Keratinocyte (primary cell): ENCODE measurements at regions not wholly inside any gene's neighbourhood (a gene's known extent, or its start where the extent isn't known, plus 50 kb on each side); places are given as distances from the start of the nearest gene placed in this dataset.

Source experiments
- DNase-seq: peaks from one replicate; pipeline ENCODE4 v3.0.0-alpha.2; 2011; ENCODE audit warnings: low read depth, missing footprints, low spot score
- FAIRE-seq: peaks from 2 replicates; lab custom pipeline; 2011; peaks lifted over from hg19 to GRCh38; lab: Jason Lieb, UNC
- H2AFZ ChIP-seq: 2 replicates; pipeline ENCODE4 v1.6.0; 2012; ENCODE audit warnings: low read length, control low read depth, inconsistent platforms; ENCODE audit not compliant: control insufficient read depth
- H3K27ac ChIP-seq: 2 replicates; pipeline ENCODE4 v1.5.1; 2011; ENCODE audit warnings: low read length; ENCODE audit not compliant: control insufficient read depth, insufficient read depth
- H3K27me3 ChIP-seq: 3 replicates; pipeline ENCODE4 v1.6.0; 2011; ENCODE audit warnings: low read length; ENCODE audit not compliant: control insufficient read depth, insufficient read depth; ENCODE audit errors: extremely low read depth
- H3K36me3 ChIP-seq, 2 experiments: 2 replicates in 1 of 2; 3 replicates in 1 of 2; pipeline ENCODE4 v1.5.1; 2011; ENCODE audit warnings: low read length in 2 of 2, mild to moderate bottlenecking in 1 of 2; ENCODE audit not compliant: control insufficient read depth in 2 of 2, insufficient read depth in 2 of 2; ENCODE audit errors: extremely low read depth in 1 of 2
- H3K4me1 ChIP-seq: 3 replicates; pipeline ENCODE4 v1.5.1; 2011; ENCODE audit warnings: low read length; ENCODE audit not compliant: control insufficient read depth, insufficient read depth; ENCODE audit errors: extremely low read depth
- H3K4me2 ChIP-seq: 3 replicates; pipeline ENCODE4 v1.6.0; 2011; ENCODE audit warnings: low read depth, low read length; ENCODE audit not compliant: control insufficient read depth, insufficient read depth; ENCODE audit errors: extremely low read depth
- H3K4me3 ChIP-seq, 3 experiments: fragments of 200-600 bp in 1 of 3; sonication (generic) in 1 of 3; 2 replicates in 2 of 3; 3 replicates in 1 of 3; pipeline ENCODE4 v1.5.1; 2011 to 2016; ENCODE audit warnings: low read length in 3 of 3, mild to moderate bottlenecking in 3 of 3, control low read depth in 2 of 3, inconsistent platforms in 1 of 3, low read depth in 1 of 3, mixed read lengths in 1 of 3, mixed run types in 1 of 3, moderate library complexity in 1 of 3; ENCODE audit not compliant: control insufficient read depth in 2 of 3, insufficient read depth in 2 of 3; ENCODE audit errors: extremely low read depth in 1 of 3
- H3K79me2 ChIP-seq: 2 replicates; pipeline ENCODE4 v1.6.0; 2012; ENCODE audit warnings: low read length; ENCODE audit not compliant: control insufficient read depth, insufficient read depth
- H3K9ac ChIP-seq: 3 replicates; pipeline ENCODE4 v1.6.0; 2011; ENCODE audit warnings: low read length; ENCODE audit not compliant: control insufficient read depth, insufficient read depth; ENCODE audit errors: extremely low read depth
- H3K9me1 ChIP-seq: 3 replicates; pipeline ENCODE4 v1.6.0; 2011; ENCODE audit warnings: low read length; ENCODE audit not compliant: control insufficient read depth, insufficient read depth; ENCODE audit errors: extremely low read depth
- H3K9me3 ChIP-seq: 2 replicates; pipeline ENCODE4 v1.5.1; 2012; ENCODE audit warnings: low read depth, low read length; ENCODE audit not compliant: control insufficient read depth
- H4K20me1 ChIP-seq: 3 replicates; pipeline ENCODE4 v1.6.0; 2011; ENCODE audit warnings: low read length; ENCODE audit not compliant: control insufficient read depth, insufficient read depth; ENCODE audit errors: extremely low read depth
- CTCF ChIP-seq, 3 experiments: IDR thresholded peaks in 1 of 3; conservative IDR thresholded peaks in 1 of 3; optimal IDR thresholded peaks in 1 of 3; 2 replicates in 2 of 3; 3 replicates in 1 of 3; pipeline versions ENCODE3 to v1.5.1; 2011; ENCODE audit warnings: low read length in 3 of 3, mild to moderate bottlenecking in 3 of 3, moderate library complexity in 2 of 3, control low read depth in 1 of 3, inconsistent platforms in 1 of 3; ENCODE audit not compliant: insufficient read depth in 2 of 3; ENCODE audit errors: extremely low read depth in 1 of 3
- EZH2 ChIP-seq: IDR thresholded peaks from one replicate; pipeline ENCODE4 v1.6.1; 2012; ENCODE audit warnings: inconsistent platforms, mild to moderate bottlenecking, low read length, moderate library complexity
- dilution Hi-C: fragments of 300-500 bp; cut with MboI; formaldehyde crosslinking; loops from one replicate; pipeline ENCODE4 v1.7.0; 2020; ENCODE audit warnings: low sequenced_read_pairs; ENCODE audit not compliant: extremely low pct_ligation_motif_present

- no peaks in the 10 kb centered on the region for H4K20me1 ChIP-seq
- H3K4me2 ChIP-seq, result no peak overlapping the region
- no peaks in the 10 kb centered on the region for H3K9me3 ChIP-seq
- dilution Hi-C loops, result no loop called here
- FAIRE-seq (no peak), DNase-seq (no peak)
- H3K79me2 ChIP-seq, result no peaks in the 10 kb centered on the region
- H3K4me3 ChIP-seq, result no peak overlapping the region
- no peaks in the 10 kb centered on the region for H3K27me3 ChIP-seq
- no peak overlapping the region for H3K27ac ChIP-seq
- TF ChIP-seq CTCF (optimal IDR thresholded peaks at IDR 0.05 in 1 of 3, IDR thresholded peaks at IDR 0.05 in 1 of 3, conservative IDR thresholded peaks at IDR 0.05 in 1 of 3; ENCODE audit: extremely low read depth in 1 of 3, insufficient read depth in 2 of 3, low read length in 3 of 3) (no peak), EZH2 (no peak)
- no peaks in the 10 kb centered on the region for H3K9me1 ChIP-seq
- H3K4me1 ChIP-seq, result no peaks in the 10 kb centered on the region
- no peak overlapping the region for H3K9ac ChIP-seq
- H3K36me3 ChIP-seq, result no peaks in the 10 kb centered on the region
- no peak overlapping the region for H2AFZ ChIP-seq
These were observed 731.1 kb downstream of the RNF144A start for GRCh38 chr2:7648221-7648795.

- FAIRE-seq, result no peak
- Histone ChIP-seq H2AFZ (no peak overlapping the region), H3K36me3 (no peaks in the 10 kb centered on the region), H3K9ac (no peak overlapping the region), H3K4me2 (no peak overlapping the region), H3K27ac (no peak overlapping the region), H4K20me1 (no peaks in the 10 kb centered on the region), H3K9me3 (no peaks in the 10 kb centered on the region), H3K4me3 (no peak overlapping the region), H3K4me1 (no peaks in the 10 kb centered on the region), H3K27me3 (no peaks in the 10 kb centered on the region), H3K9me1 (no peaks in the 10 kb centered on the region), H3K79me2 (no peaks in the 10 kb centered on the region)
- dilution Hi-C loops, result no loop called here
- TF ChIP-seq EZH2 (no peak), CTCF (optimal IDR thresholded peaks at IDR 0.05 in 1 of 3, IDR thresholded peaks at IDR 0.05 in 1 of 3, conservative IDR thresholded peaks at IDR 0.05 in 1 of 3; ENCODE audit: extremely low read depth in 1 of 3, insufficient read depth in 2 of 3, low read length in 3 of 3) (no peak)
- no peak for DNase-seq
These were observed 732.4 kb downstream of the RNF144A start for GRCh38 chr2:7649461-7650228.
